Ovary (tissue), 7 donors: ENCODE measurements at regions not wholly inside any gene's neighbourhood (a gene's known extent, or its start where the extent isn't known, plus 50 kb on each side); places are given as distances from the start of the nearest gene placed in this dataset.
"Not testable (repeated sequence)": the region's sequence is repeated elsewhere in the genome, so short reads cannot be mapped to it uniquely, and the experiment has no call there.

Experiments used
- DNase-seq, 5 donors: peaks; one replicate each; pipeline ENCODE4 v3.0.0-alpha.2; 2019 to 2020
- H3K27ac ChIP-seq, 2 donors: fragments of 200-600 bp; one replicate each; pipeline versions ENCODE4 v1.5.1 to v1.8.0; 2019 to 2022
- H3K27me3 ChIP-seq: fragments of 200-600 bp; one replicate; pipeline ENCODE4 v1.8.0; 2022
- H3K36me3 ChIP-seq: fragments of 200-600 bp; sonication (generic); one replicate; pipeline ENCODE4 v1.5.1; 2019
- H3K4me1 ChIP-seq: one replicate; pipeline ENCODE4 v1.8.1; 2013; ENCODE audit warnings: mild to moderate bottlenecking, moderate library complexity; ENCODE audit not compliant: insufficient read depth
- H3K4me3 ChIP-seq: fragments of 200-600 bp; sonication (generic); one replicate; pipeline ENCODE4 v1.5.1; 2017
- H3K9me3 ChIP-seq, 2 donors: fragments of 200-600 bp in 1 of 2; sonication (generic) in 1 of 2; one replicate each; pipeline versions ENCODE4 v1.5.1 to v1.8.1; 2013 to 2019; ENCODE audit warnings: mild to moderate bottlenecking in 1 of 2, moderate library complexity in 1 of 2
- EP300 ChIP-seq: sonication (generic); formaldehyde crosslinking; IDR thresholded peaks from one replicate; pipeline ENCODE4 v1.6.1; 2017; ENCODE audit warnings: antibody characterized with exemption
- POLR2A ChIP-seq: fragments of 450-650 bp; IDR thresholded peaks from one replicate; pipeline ENCODE4 v1.6.1; 2017; ENCODE audit warnings: antibody characterized with exemption, mild to moderate bottlenecking, moderate library complexity
- WGBS, 3 donors: extraction: QIAGEN DNeasy Blood & Tissue Kit in 1 of 3; methylation state at CpG; one replicate each; pipeline versions ENCODE4 v1.1.5 to v1.1.7; 2013 to 2017; 5-methylcytosine and 5-hydroxymethylcytosine counted together
- intact Hi-C, 4 donors: fragments of 100-400 bp; cut with DNase I; formaldehyde crosslinking; loops; one replicate each; pipeline versions ENCODE4 v1.11.0 to v1.15.1; 2022 to 2023
- TF ChIP-seq, protein P1 (sequence below), 3 donors: fragments of 450-650 bp in 2 of 3; fragments of 200-600 bp in 1 of 3; IDR thresholded peaks; one replicate each; pipeline versions ENCODE4 v1.5.1 to v1.8.0; 2016 to 2022; ENCODE audit warnings: antibody characterized with exemption in 3 of 3, mild to moderate bottlenecking in 1 of 3
- donor health status: DM: no; HTN: no; CAD: no; lungs with moderate emphysema.
- donor health status: DM: no; HTN: no; CAD: no.
- donor health status: Bipolar disorder and iron deficiency.
- donor health status: DM: no; HTN: no; CAD: no.
- donor health status: DM: yes; HTN: yes; CAD: no.

DNA sequence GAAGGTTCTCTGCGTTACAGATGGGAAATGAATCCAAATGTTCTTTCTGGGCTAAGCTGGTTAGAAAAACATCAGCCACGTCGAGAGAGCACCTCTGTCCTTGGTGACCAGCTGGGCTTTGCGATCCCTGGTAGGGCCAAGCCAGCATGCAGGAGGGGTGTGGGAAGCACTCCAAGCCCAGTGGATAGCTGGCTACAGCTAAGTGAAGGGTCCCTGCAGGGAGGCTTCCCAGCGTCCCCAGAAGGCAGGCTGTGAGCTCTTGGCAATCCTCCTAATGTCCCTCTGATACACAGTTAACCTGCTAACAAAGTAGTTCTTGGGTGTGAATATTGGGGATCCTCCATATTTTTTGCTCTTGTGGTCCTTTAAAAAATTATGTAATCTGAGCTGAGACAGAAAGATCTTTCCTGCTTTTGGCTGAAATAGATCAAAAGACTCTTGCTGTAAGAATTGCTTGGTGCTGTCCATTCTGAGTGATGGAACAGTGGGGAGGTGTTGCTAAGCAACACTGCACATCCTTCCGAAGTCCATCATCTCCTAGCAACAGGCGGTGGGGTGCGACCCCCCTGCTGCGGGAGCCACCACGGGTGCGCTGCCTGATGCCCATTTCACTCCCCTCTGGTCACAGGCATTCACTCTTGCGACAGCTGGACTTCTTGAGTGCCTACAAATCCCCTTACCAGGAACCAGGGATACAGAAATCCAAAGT, 88.5 kb upstream of the UXS1 start:
- H3K9me3 ChIP-seq, result no peaks in the 10 kb centered on the region
- peaks cover 5% of the 10 kb centered on the region for H3K4me1 ChIP-seq
- no peaks in the 10 kb centered on the region for H3K36me3 ChIP-seq
- intact Hi-C loops, result no loop called here
- peak in 1 of 5 donors; percentile 45 for DNase-seq
- H3K27me3 ChIP-seq, result no peaks in the 10 kb centered on the region
- H3K4me3 ChIP-seq, result no peak overlapping the region
- H3K27ac ChIP-seq, result no peak overlapping the region
- TF ChIP-seq POLR2A (no peak), EP300 (no peak)
- TF ChIP-seq, protein P1, sequence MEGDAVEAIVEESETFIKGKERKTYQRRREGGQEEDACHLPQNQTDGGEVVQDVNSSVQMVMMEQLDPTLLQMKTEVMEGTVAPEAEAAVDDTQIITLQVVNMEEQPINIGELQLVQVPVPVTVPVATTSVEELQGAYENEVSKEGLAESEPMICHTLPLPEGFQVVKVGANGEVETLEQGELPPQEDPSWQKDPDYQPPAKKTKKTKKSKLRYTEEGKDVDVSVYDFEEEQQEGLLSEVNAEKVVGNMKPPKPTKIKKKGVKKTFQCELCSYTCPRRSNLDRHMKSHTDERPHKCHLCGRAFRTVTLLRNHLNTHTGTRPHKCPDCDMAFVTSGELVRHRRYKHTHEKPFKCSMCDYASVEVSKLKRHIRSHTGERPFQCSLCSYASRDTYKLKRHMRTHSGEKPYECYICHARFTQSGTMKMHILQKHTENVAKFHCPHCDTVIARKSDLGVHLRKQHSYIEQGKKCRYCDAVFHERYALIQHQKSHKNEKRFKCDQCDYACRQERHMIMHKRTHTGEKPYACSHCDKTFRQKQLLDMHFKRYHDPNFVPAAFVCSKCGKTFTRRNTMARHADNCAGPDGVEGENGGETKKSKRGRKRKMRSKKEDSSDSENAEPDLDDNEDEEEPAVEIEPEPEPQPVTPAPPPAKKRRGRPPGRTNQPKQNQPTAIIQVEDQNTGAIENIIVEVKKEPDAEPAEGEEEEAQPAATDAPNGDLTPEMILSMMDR (IDR thresholded peaks at IDR 0.05), result no peak
- 38 to 59% (median 50%) methylated on average over 12 of the region's 12 CpGs for whole genome bisulfite sequencing, 3 donors

DNA sequence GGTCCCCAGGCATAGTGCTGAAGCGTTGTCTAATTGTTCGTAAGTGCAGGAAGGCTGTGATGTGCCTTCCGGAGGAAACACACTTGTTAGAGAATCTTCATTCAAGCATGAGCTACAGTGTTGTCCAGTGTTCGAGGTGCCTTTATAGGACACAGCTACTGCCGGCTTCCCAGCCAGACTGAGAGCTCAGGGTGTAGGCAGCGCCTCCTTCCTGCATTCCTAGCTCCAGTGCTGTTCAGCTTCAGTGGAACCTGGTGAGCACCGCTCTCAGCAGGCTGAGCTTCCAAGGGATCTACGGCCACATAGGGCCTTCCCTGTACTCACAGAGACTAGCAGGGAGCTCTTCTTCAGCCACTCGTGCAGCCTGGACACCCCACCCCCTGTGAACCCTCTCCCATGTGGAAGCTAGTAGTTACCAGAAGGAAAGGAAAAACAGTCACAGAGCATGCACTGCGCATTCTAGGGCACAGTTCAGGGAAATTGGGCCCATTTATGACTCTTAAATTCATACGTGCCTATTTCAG, 87.9 kb upstream of the UXS1 start:
- DNase-seq, H3K9me3 ChIP-seq, H3K4me3 ChIP-seq, H3K27ac ChIP-seq, H3K4me1 ChIP-seq, H3K27me3 ChIP-seq, H3K36me3 ChIP-seq, intact Hi-C loops: not testable (repeated sequence)
- WGBS, 3 donors, result 60 to 79% (median 74%) methylated on average over 11 of the region's 11 CpGs

DNA sequence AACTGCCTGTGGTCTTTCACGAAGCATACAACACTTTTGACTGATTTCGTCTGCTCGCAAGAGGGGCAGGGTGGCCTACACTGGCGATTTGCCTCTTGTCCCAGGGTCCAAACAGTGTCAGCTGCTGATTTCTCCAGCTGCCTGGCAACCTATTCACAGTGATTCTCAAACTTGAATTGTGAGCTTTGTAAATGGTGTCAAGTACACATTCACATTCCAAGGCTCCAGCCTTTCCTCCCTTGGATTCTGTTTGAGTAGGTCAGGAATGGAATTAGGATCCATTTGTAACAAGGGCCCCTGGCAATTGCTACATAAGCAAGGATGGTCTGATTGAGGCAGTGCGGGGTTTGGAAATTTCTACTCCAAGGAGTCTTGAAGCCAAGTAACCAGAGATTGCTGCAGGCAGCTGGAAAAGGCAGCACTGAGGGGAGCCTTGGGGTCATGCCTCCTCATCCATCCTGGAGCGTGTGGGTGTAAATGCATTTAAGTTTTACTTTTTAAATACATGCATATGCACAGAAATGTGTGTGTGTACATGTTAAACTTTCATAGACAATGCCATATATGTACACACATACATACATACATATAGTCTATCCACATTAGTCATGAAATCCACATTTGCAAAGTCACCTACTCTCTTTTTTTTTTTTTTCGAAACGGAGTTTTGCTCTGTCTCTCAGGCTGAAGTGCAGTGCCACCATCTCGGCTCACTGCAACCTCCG, 86.8 kb upstream of the UXS1 start:
- H3K4me1 ChIP-seq, result peaks cover 5% of the 10 kb centered on the region
- intact Hi-C loops, result no loop called here
- TF ChIP-seq EP300 (no peak), POLR2A (no peak)
- TF ChIP-seq, protein P1 (IDR thresholded peaks at IDR 0.05), result no peak
- no peaks in the 10 kb centered on the region for H3K9me3 ChIP-seq
- WGBS, 3 donors, result 66 to 72% (median 71%) methylated on average over 10 of the region's 10 CpGs
- DNase-seq, result no peak
- no peak overlapping the region for H3K4me3 ChIP-seq
- H3K27ac ChIP-seq, result no peak overlapping the region
- H3K27me3 ChIP-seq, result no peaks in the 10 kb centered on the region
- H3K36me3 ChIP-seq, result no peaks in the 10 kb centered on the region

DNA sequence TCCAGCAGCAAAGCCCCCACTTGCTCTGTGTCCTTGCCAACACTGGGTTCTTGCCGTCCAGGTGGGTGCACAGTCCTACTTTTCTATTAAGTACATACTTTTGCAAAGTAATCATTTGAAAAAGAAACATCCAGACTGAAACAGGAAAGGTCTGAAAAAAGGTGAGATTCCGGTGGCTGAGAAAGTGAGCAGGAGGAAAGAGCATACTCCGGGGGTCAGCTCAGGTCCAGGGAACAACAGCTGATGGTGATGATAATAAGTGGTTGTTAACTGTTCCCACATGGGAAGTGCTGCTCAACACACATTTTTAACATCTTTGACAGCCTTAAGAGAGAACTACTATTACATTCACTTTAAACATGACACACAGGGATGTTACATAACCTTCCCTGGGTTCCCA, 86.1 kb upstream of the UXS1 start:
- no peak overlapping the region for H3K4me3 ChIP-seq
- no peak for DNase-seq
- TF ChIP-seq POLR2A, result no peak
- no peak for TF ChIP-seq EP300
- TF ChIP-seq, protein P1 (IDR thresholded peaks at IDR 0.05), result no peak
- peaks cover 5% of the 10 kb centered on the region for H3K4me1 ChIP-seq
- H3K27me3 ChIP-seq, result no peaks in the 10 kb centered on the region
- no peak overlapping the region for H3K27ac ChIP-seq
- 35 to 51% (median 41%) methylated on average over 3 of the region's 3 CpGs for WGBS, 3 donors
- no peaks in the 10 kb centered on the region for H3K9me3 ChIP-seq
- intact Hi-C loops, result no loop called here
- no peaks in the 10 kb centered on the region for H3K36me3 ChIP-seq
